ENCODE measurements at regions not wholly inside any gene's neighbourhood (a gene's known extent, or its start where the extent isn't known, plus 50 kb on each side); places are given as distances from the start of the nearest gene placed in this dataset.

DNA sequence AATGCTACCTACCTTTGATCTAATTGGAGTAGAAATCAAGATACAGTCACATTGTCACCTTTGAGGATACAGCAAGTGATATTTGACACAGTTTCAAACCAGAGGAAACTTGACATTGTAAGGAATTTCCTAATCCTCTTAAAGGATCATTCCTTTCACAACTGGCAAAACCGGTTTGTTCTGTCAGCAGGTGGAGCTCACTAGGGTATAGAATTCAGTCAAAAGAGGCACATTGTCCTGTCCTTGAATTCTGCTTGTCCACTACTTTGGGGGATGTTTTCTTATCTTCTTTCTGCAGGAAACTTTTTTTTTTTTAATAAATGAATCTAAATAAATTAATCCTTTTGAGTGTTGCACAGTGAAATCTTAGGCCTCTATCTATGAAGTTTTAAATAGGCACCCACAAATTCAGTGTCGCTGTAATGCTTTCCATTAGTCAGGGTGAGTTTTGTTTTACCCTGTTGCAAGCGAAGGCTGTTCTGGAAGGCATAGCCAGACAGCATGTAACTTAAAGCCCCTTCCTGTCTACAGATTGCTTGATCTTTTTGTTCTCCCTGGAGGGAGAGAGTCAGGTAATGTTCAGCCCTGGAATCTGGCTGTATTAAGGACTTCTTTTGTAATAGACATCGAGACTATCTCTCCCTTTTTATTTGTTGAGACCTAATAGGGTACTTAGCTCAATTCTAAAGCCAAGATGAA is 285.0 kb upstream of the RGS6 start:
- TF ChIP-seq, protein P1, sequence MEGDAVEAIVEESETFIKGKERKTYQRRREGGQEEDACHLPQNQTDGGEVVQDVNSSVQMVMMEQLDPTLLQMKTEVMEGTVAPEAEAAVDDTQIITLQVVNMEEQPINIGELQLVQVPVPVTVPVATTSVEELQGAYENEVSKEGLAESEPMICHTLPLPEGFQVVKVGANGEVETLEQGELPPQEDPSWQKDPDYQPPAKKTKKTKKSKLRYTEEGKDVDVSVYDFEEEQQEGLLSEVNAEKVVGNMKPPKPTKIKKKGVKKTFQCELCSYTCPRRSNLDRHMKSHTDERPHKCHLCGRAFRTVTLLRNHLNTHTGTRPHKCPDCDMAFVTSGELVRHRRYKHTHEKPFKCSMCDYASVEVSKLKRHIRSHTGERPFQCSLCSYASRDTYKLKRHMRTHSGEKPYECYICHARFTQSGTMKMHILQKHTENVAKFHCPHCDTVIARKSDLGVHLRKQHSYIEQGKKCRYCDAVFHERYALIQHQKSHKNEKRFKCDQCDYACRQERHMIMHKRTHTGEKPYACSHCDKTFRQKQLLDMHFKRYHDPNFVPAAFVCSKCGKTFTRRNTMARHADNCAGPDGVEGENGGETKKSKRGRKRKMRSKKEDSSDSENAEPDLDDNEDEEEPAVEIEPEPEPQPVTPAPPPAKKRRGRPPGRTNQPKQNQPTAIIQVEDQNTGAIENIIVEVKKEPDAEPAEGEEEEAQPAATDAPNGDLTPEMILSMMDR (conservative IDR thresholded peaks at IDR 0.05; ENCODE audit: low read depth in 2 of 2), result no peak
- TF ChIP-seq EZH2 (IDR thresholded peaks at IDR 0.05; ENCODE audit: low read depth, unreplicated experiment), result no peak

All from GM23338 (cell line).